HCT116 (cell line): ENCODE measurements at regions not wholly inside any gene's neighbourhood (a gene's known extent, or its start where the extent isn't known, plus 50 kb on each side); places are given as distances from the start of the nearest gene placed in this dataset.

Source experiments
- ATAC-seq: fragments of 200-7000 bp; cut with Tn5 transposase; 2 replicates; pipeline ENCODE4 v1.9.1; 2020; ENCODE audit warnings: mild to moderate bottlenecking, moderate library complexity
- BruUV-seq: library from RNA; stranded (reverse); fragments of 400-500 nt; replicated peaks from 2 replicates; lab custom pipeline; 2021; lab: Mats Ljungman, UMichigan
- CTCF ChIA-PET: fragments of 300-600 bp; sonication (Branson Sonifier 250); formaldehyde crosslinking; loops from one replicate; lab custom pipeline; 2021; ENCODE audit warnings: antibody characterized with exemption; lab: Charles Lee
- POLR2A ChIA-PET: fragments of 300-600, 350-600 bp; sonication (Branson Sonifier 250); formaldehyde crosslinking; loops from one replicate; lab custom pipeline; 2021; ENCODE audit warnings: antibody characterized with exemption; lab: Charles Lee
- RAD21 ChIA-PET, 2 experiments: fragments of 300-600 bp; sonication (Branson Sonifier 250); formaldehyde crosslinking; loops; one replicate each; lab custom pipeline; 2023; ENCODE audit warnings: low total read pairs in 2 of 2; ENCODE audit not compliant: uncharacterized antibody in 2 of 2, unreplicated experiment in 2 of 2, low non-redundant PET in 1 of 2; lab: Charles Lee
- DNase-seq: peaks from one replicate; pipeline ENCODE4 v3.0.0-alpha.2; 2010; ENCODE audit warnings: low read depth, low spot score
- H2AFZ ChIP-seq: fragments of 200-600 bp; shearing (Covaris generic), sonication (generic); 2 replicates; pipeline ENCODE4 v1.6.1; 2017; ENCODE audit warnings: low read depth, mixed run types, mixed read lengths, antibody characterized with exemption, low read length; ENCODE audit not compliant: poor library complexity, severe bottlenecking
- H3K27ac ChIP-seq: 2 replicates; pipeline ENCODE4 v1.5.1; 2012; ENCODE audit warnings: low read depth, low read length
- H3K27me3 ChIP-seq: fragments of 200-600 bp; sonication (generic); 2 replicates; pipeline ENCODE4 v1.6.1; 2016; ENCODE audit warnings: mixed run types, low read length, mixed read lengths; ENCODE audit not compliant: insufficient read depth
- H3K36me3 ChIP-seq, 2 experiments: fragments of 200-500 bp in 1 of 2; fragments of 200-600 bp in 1 of 2; sonication (Bioruptor generic) in 1 of 2; sonication (generic) in 1 of 2; 2 replicates each; pipeline versions ENCODE4 v1.5.1 to v1.6.1; 2014 to 2016; ENCODE audit warnings: low read length in 2 of 2, inconsistent platforms in 1 of 2, mixed read lengths in 1 of 2, mixed run types in 1 of 2; ENCODE audit not compliant: insufficient read depth in 2 of 2, control insufficient read depth in 1 of 2
- H3K4me1 ChIP-seq, 2 experiments: fragments of 200-600 bp in 1 of 2; sonication (generic) in 1 of 2; 2 replicates each; pipeline versions ENCODE4 v1.5.1 to v1.6.1; 2012 to 2017; ENCODE audit warnings: low read length in 2 of 2, inconsistent platforms in 1 of 2, mild to moderate bottlenecking in 1 of 2, mixed read lengths in 1 of 2, mixed run types in 1 of 2, moderate library complexity in 1 of 2; ENCODE audit not compliant: insufficient read depth in 2 of 2, control insufficient read depth in 1 of 2
- H3K4me2 ChIP-seq: fragments of 200-600 bp; sonication (generic); 2 replicates; pipeline ENCODE4 v1.6.1; 2017; ENCODE audit warnings: mixed run types, low read length, mixed read lengths
- H3K4me3 ChIP-seq, 2 experiments: fragments of 200-600 bp in 1 of 2; sonication (generic) in 1 of 2; replicated peaks in 1 of 2; 2 replicates each; pipeline ENCODE4 v1.5.1; 2011 to 2016; ENCODE audit warnings: low read length in 2 of 2, control low read depth in 1 of 2, low read depth in 1 of 2, mild to moderate bottlenecking in 1 of 2, mixed read lengths in 1 of 2, mixed run types in 1 of 2
- H3K79me2 ChIP-seq: fragments of 200-600 bp; sonication (generic); 2 replicates; pipeline ENCODE4 v1.6.1; 2017; ENCODE audit warnings: mild to moderate bottlenecking, mixed run types, low read length, moderate library complexity, mixed read lengths; ENCODE audit not compliant: insufficient read depth
- H3K9ac ChIP-seq: fragments of 200-600 bp; sonication (generic); 2 replicates; pipeline ENCODE4 v1.6.1; 2016; ENCODE audit warnings: low read length, mixed read lengths
- H3K9me2 ChIP-seq: fragments of 200-600 bp; sonication (generic), shearing (Covaris generic); 2 replicates; pipeline ENCODE4 v1.6.1; 2017; ENCODE audit warnings: mixed run types, mild to moderate bottlenecking, moderate library complexity; ENCODE audit not compliant: insufficient read depth
- H3K9me3 ChIP-seq, 2 experiments: fragments of 200-500 bp in 1 of 2; fragments of 200-600 bp in 1 of 2; sonication (Bioruptor generic) in 1 of 2; sonication (generic) in 1 of 2; 2 replicates each; pipeline ENCODE4 v1.6.1; 2014 to 2017; ENCODE audit warnings: low read length in 2 of 2, mixed read lengths in 2 of 2, inconsistent platforms in 1 of 2, low read depth in 1 of 2, mild to moderate bottlenecking in 1 of 2, mixed run types in 1 of 2, moderate library complexity in 1 of 2; ENCODE audit not compliant: control insufficient read depth in 1 of 2, insufficient read depth in 1 of 2
- H4K20me1 ChIP-seq: fragments of 200-600 bp; sonication (generic), shearing (Covaris generic); 2 replicates; pipeline ENCODE4 v1.6.1; 2017; ENCODE audit warnings: mixed run types, mild to moderate bottlenecking, moderate library complexity; ENCODE audit not compliant: insufficient read depth
- CEBPB ChIP-seq: IDR thresholded peaks from 2 replicates; pipeline ENCODE4 v1.6.1; 2012; ENCODE audit warnings: low read depth
- EGR1 ChIP-seq: IDR thresholded peaks from 2 replicates; pipeline ENCODE4 v1.6.1; 2012; ENCODE audit warnings: low read depth
- ELF1 ChIP-seq: IDR thresholded peaks from 2 replicates; pipeline ENCODE4 v1.6.1; 2012; ENCODE audit warnings: low read depth, borderline replicate concordance
- JUND ChIP-seq: IDR thresholded peaks from 2 replicates; pipeline ENCODE4 v1.6.1; 2012
- POLR2A ChIP-seq: IDR thresholded peaks from 2 replicates; pipeline ENCODE4 v1.7.0; 2011; ENCODE audit warnings: borderline replicate concordance; ENCODE audit not compliant: insufficient read depth, insufficient read length; ENCODE audit errors: extremely low read depth
- SRF ChIP-seq: IDR thresholded peaks from 2 replicates; pipeline ENCODE4 v1.6.1; 2012; ENCODE audit warnings: low read depth
- YY1 ChIP-seq: IDR thresholded peaks from 2 replicates; pipeline ENCODE4 v1.6.1; 2011; ENCODE audit warnings: low read length, low read depth, moderate library complexity, mild to moderate bottlenecking; ENCODE audit not compliant: insufficient replicate concordance; ENCODE audit errors: extremely low read depth
- ZFX ChIP-seq: fragments of 450-650 bp; IDR thresholded peaks from 2 replicates; pipeline ENCODE4 v1.6.1; 2017
- intact Hi-C: fragments of 100-400 bp; cut with micrococcal nuclease; formaldehyde crosslinking; loops from 2 replicates; pipeline ENCODE4 v1.10.0; 2022
- TF ChIP-seq, protein P1 (sequence below): IDR thresholded peaks from 2 replicates; pipeline ENCODE4 v1.6.1; 2012
- TF ChIP-seq, protein P2 (sequence below), 3 experiments: fragments of 200-600 bp in 1 of 3; sonication (generic) in 1 of 3; IDR thresholded peaks in 2 of 3; conservative IDR thresholded peaks in 1 of 3; 2 replicates each; pipeline ENCODE4 v1.5.1; 2012 to 2017; ENCODE audit warnings: low read depth in 2 of 3, low read length in 2 of 3, antibody characterized with exemption in 1 of 3, borderline replicate concordance in 1 of 3, control low read depth in 1 of 3, mild to moderate bottlenecking in 1 of 3, mixed read lengths in 1 of 3, mixed run types in 1 of 3, moderate library complexity in 1 of 3; ENCODE audit not compliant: insufficient read depth in 1 of 3
- TF ChIP-seq, protein P3 (sequence below): IDR thresholded peaks from 2 replicates; pipeline ENCODE4 v1.6.1; 2012; ENCODE audit warnings: low read depth
- TF ChIP-seq, protein P4 (sequence below): IDR thresholded peaks from 2 replicates; pipeline ENCODE4 v1.6.1; 2011; ENCODE audit warnings: mild to moderate bottlenecking, low read length, moderate library complexity; ENCODE audit not compliant: insufficient replicate concordance; ENCODE audit errors: extremely low read depth

GRCh38 chr10:4177791-4178190, 392.8 kb upstream of the KLF6 start:
- TF ChIP-seq, protein P1, sequence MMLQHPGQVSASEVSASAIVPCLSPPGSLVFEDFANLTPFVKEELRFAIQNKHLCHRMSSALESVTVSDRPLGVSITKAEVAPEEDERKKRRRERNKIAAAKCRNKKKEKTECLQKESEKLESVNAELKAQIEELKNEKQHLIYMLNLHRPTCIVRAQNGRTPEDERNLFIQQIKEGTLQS: no peak
- Histone ChIP-seq H2AFZ (peak overlapping the region; percentile 31), H3K9me3 (no peaks in the 10 kb centered on the region), H3K27me3 (no peaks in the 10 kb centered on the region), H3K9me2 (no peaks in the 10 kb centered on the region), H3K4me3 (no peak overlapping the region), H3K4me1 (peaks cover 0 to 5% of the 10 kb centered on the region in 2 experiments; a peak in 1 of 4 replicates), H3K4me2 (no peak overlapping the region), H3K27ac (no peak overlapping the region), H3K79me2 (no peaks in the 10 kb centered on the region), H3K9ac (no peak overlapping the region), H3K36me3 (no peaks in the 10 kb centered on the region), H4K20me1 (no peaks in the 10 kb centered on the region)
- POLR2A ChIA-PET: no interaction called here
- RAD21 ChIA-PET: no interaction called here
- CTCF ChIA-PET: no interaction called here
- intact Hi-C loops: no loop called here
- no peak for DNase-seq
- no TSS peak for BruUV-seq
- no peak for ATAC-seq

- no TSS peak for BruUV-seq
- TF ChIP-seq, protein P2, sequence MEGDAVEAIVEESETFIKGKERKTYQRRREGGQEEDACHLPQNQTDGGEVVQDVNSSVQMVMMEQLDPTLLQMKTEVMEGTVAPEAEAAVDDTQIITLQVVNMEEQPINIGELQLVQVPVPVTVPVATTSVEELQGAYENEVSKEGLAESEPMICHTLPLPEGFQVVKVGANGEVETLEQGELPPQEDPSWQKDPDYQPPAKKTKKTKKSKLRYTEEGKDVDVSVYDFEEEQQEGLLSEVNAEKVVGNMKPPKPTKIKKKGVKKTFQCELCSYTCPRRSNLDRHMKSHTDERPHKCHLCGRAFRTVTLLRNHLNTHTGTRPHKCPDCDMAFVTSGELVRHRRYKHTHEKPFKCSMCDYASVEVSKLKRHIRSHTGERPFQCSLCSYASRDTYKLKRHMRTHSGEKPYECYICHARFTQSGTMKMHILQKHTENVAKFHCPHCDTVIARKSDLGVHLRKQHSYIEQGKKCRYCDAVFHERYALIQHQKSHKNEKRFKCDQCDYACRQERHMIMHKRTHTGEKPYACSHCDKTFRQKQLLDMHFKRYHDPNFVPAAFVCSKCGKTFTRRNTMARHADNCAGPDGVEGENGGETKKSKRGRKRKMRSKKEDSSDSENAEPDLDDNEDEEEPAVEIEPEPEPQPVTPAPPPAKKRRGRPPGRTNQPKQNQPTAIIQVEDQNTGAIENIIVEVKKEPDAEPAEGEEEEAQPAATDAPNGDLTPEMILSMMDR (IDR thresholded peaks at IDR 0.05 in 2 of 3, conservative IDR thresholded peaks at IDR 0.05 in 1 of 3; ENCODE audit: borderline replicate concordance in 1 of 3, insufficient read depth in 1 of 3, low read depth in 2 of 3, low read length in 2 of 3): no peak
- TF ChIP-seq ZFX: no peak
- no peak for TF ChIP-seq JUND
- TF ChIP-seq ELF1: no peak
- no peak for TF ChIP-seq EGR1
- no peak for TF ChIP-seq YY1
- no peak for TF ChIP-seq CEBPB
- TF ChIP-seq POLR2A: no peak
- TF ChIP-seq, protein P3, sequence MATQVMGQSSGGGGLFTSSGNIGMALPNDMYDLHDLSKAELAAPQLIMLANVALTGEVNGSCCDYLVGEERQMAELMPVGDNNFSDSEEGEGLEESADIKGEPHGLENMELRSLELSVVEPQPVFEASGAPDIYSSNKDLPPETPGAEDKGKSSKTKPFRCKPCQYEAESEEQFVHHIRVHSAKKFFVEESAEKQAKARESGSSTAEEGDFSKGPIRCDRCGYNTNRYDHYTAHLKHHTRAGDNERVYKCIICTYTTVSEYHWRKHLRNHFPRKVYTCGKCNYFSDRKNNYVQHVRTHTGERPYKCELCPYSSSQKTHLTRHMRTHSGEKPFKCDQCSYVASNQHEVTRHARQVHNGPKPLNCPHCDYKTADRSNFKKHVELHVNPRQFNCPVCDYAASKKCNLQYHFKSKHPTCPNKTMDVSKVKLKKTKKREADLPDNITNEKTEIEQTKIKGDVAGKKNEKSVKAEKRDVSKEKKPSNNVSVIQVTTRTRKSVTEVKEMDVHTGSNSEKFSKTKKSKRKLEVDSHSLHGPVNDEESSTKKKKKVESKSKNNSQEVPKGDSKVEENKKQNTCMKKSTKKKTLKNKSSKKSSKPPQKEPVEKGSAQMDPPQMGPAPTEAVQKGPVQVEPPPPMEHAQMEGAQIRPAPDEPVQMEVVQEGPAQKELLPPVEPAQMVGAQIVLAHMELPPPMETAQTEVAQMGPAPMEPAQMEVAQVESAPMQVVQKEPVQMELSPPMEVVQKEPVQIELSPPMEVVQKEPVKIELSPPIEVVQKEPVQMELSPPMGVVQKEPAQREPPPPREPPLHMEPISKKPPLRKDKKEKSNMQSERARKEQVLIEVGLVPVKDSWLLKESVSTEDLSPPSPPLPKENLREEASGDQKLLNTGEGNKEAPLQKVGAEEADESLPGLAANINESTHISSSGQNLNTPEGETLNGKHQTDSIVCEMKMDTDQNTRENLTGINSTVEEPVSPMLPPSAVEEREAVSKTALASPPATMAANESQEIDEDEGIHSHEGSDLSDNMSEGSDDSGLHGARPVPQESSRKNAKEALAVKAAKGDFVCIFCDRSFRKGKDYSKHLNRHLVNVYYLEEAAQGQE: no peak
- TF ChIP-seq, protein P4, sequence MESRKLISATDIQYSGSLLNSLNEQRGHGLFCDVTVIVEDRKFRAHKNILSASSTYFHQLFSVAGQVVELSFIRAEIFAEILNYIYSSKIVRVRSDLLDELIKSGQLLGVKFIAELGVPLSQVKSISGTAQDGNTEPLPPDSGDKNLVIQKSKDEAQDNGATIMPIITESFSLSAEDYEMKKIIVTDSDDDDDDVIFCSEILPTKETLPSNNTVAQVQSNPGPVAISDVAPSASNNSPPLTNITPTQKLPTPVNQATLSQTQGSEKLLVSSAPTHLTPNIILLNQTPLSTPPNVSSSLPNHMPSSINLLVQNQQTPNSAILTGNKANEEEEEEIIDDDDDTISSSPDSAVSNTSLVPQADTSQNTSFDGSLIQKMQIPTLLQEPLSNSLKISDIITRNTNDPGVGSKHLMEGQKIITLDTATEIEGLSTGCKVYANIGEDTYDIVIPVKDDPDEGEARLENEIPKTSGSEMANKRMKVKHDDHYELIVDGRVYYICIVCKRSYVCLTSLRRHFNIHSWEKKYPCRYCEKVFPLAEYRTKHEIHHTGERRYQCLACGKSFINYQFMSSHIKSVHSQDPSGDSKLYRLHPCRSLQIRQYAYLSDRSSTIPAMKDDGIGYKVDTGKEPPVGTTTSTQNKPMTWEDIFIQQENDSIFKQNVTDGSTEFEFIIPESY: no peak
- no peak for TF ChIP-seq SRF
Measured at GRCh38 chr10:4176500-4177281, 391.7 kb upstream of the KLF6 start.

More at GRCh38 chr10:4176500-4177281, 391.7 kb upstream of the KLF6 start:
- Histone ChIP-seq H3K79me2 (no peaks in the 10 kb centered on the region), H3K9me3 (no peaks in the 10 kb centered on the region), H3K27ac (no peak overlapping the region), H3K4me1 (peaks cover 0 to 5% of the 10 kb centered on the region in 2 experiments; a peak in 1 of 4 replicates), H3K9me2 (no peaks in the 10 kb centered on the region), H3K36me3 (no peaks in the 10 kb centered on the region), H4K20me1 (no peaks in the 10 kb centered on the region), H3K27me3 (no peaks in the 10 kb centered on the region), H3K4me3 (no peak overlapping the region), H2AFZ (no peak overlapping the region), H3K9ac (no peak overlapping the region), H3K4me2 (no peak overlapping the region)
- ChIA-PET POLR2A (no interaction called here), RAD21 (no interaction called here), CTCF (no interaction called here)
- ATAC-seq (no peak), DNase-seq (no peak)
- intact Hi-C loops: no loop called here
